PC-9 (cell line): ENCODE measurements at regions not wholly inside any gene's neighbourhood (a gene's known extent, or its start where the extent isn't known, plus 50 kb on each side); places are given as distances from the start of the nearest gene placed in this dataset.

ENCODE experiments used
- BruUV-seq: library from RNA; stranded (reverse); fragments of 400-500 nt; replicated peaks from 2 replicates; lab custom pipeline; 2021; lab: Mats Ljungman, UMichigan
- CTCF ChIA-PET: fragments of 300-600 bp; sonication (Branson Sonifier 250); formaldehyde crosslinking; loops from one replicate; lab custom pipeline; 2022; ENCODE audit warnings: antibody characterized with exemption; lab: Charles Lee
- POLR2A ChIA-PET: fragments of 300-600 bp; sonication (Branson Sonifier 250); formaldehyde crosslinking; loops from one replicate; lab custom pipeline; 2022; ENCODE audit warnings: antibody characterized with exemption; ENCODE audit not compliant: unreplicated experiment; lab: Charles Lee
- DNase-seq, 2 experiments: peaks; one replicate each; pipeline versions ENCODE4 v3.0.0 to v3.0.0-alpha.2; 2015 to 2022; ENCODE audit warnings: mixed read lengths in 1 of 2
- H2AFZ ChIP-seq: fragments of 200-600 bp; sonication (generic); 2 replicates; pipeline ENCODE4 v1.8.1; 2017; ENCODE audit warnings: antibody characterized with exemption
- H3F3A ChIP-seq: fragments of 200-600 bp; sonication (generic); 2 replicates; pipeline ENCODE4 v1.8.1; 2017; ENCODE audit warnings: antibody characterized with exemption, mild to moderate bottlenecking, low read depth; ENCODE audit not compliant: insufficient read depth
- H3K27ac ChIP-seq: fragments of 200-600 bp; sonication (generic); 2 replicates; pipeline ENCODE4 v1.6.1; 2016; ENCODE audit warnings: mixed run types
- H3K27me3 ChIP-seq: fragments of 200-600 bp; sonication (generic); 2 replicates; pipeline ENCODE4 v1.6.1; 2016; ENCODE audit warnings: low read depth, mixed run types; ENCODE audit not compliant: insufficient read depth
- H3K36me3 ChIP-seq: fragments of 200-600 bp; sonication (generic); 2 replicates; pipeline ENCODE4 v1.6.1; 2016; ENCODE audit warnings: low read depth, mixed run types
- H3K4me1 ChIP-seq: fragments of 200-600 bp; sonication (generic); replicated peaks from 2 replicates; pipeline ENCODE4 v1.6.1; 2016; ENCODE audit warnings: mixed run types; ENCODE audit not compliant: insufficient read depth
- H3K4me2 ChIP-seq: fragments of 200-600 bp; sonication (generic); 2 replicates; pipeline ENCODE4 v1.6.1; 2017; ENCODE audit warnings: mixed run types
- H3K4me3 ChIP-seq: fragments of 200-600 bp; sonication (generic); 2 replicates; pipeline ENCODE4 v1.6.1; 2016; ENCODE audit warnings: mixed run types
- H3K79me2 ChIP-seq: fragments of 200-600 bp; sonication (generic); 2 replicates; pipeline ENCODE4 v1.6.1; 2017; ENCODE audit warnings: low read depth, mixed run types
- H3K9me2 ChIP-seq: fragments of 200-600 bp; sonication (generic); 2 replicates; pipeline ENCODE4 v1.8.1; 2017; ENCODE audit warnings: mild to moderate bottlenecking; ENCODE audit not compliant: insufficient read depth
- H3K9me3 ChIP-seq: fragments of 200-600 bp; sonication (generic); 2 replicates; pipeline ENCODE4 v1.8.1; 2016; ENCODE audit warnings: low read depth; ENCODE audit not compliant: insufficient read depth
- H4K20me1 ChIP-seq: fragments of 200-600 bp; sonication (generic); 2 replicates; pipeline ENCODE4 v1.8.1; 2017; ENCODE audit not compliant: insufficient read depth
- CTCF ChIP-seq: fragments of 200-600 bp; sonication (generic); conservative IDR thresholded peaks from 2 replicates; pipeline ENCODE4 v1.6.1; 2017; ENCODE audit warnings: mixed run types, antibody characterized with exemption, mild to moderate bottlenecking, moderate library complexity
- EZH2 ChIP-seq: fragments of 200-600 bp; sonication (generic); IDR thresholded peaks from 2 replicates; pipeline ENCODE4 v1.8.0; 2017; ENCODE audit warnings: antibody characterized with exemption, low read depth
- intact Hi-C: fragments of 100-400 bp; cut with micrococcal nuclease; formaldehyde crosslinking; loops from one replicate; pipeline ENCODE4 v1.10.0; 2022; ENCODE audit not compliant: unreplicated experiment

- H3K79me2 ChIP-seq, result no peaks in the 10 kb centered on the region
- H2AFZ ChIP-seq, result no peak overlapping the region
- no peak overlapping the region for H3K27ac ChIP-seq
- intact Hi-C loops, result no loop called here
- no peaks in the 10 kb centered on the region for H3K36me3 ChIP-seq
- H3K27me3 ChIP-seq, result no peaks in the 10 kb centered on the region
- H3F3A ChIP-seq, result no peaks in the 10 kb centered on the region
- H3K9me2 ChIP-seq, result no peaks in the 10 kb centered on the region
- H3K4me1 ChIP-seq, result no peaks in the 10 kb centered on the region
- POLR2A ChIA-PET, result no interaction called here
- H3K4me3 ChIP-seq, result no peak overlapping the region
- H4K20me1 ChIP-seq, result no peaks in the 10 kb centered on the region
- H3K4me2 ChIP-seq, result no peak overlapping the region
- BruUV-seq, result no TSS peak
- no peak for DNase-seq
- CTCF ChIA-PET, result no interaction called here
- no peak for TF ChIP-seq EZH2
- no peak for TF ChIP-seq CTCF
- no peaks in the 10 kb centered on the region for H3K9me3 ChIP-seq
Observed at GRCh38 chr2:154908327-154908726, 209.8 kb downstream of the KCNJ3 start.
